ENCODE measurements at regions not wholly inside any gene's neighbourhood (a gene's known extent, or its start where the extent isn't known, plus 50 kb on each side); places are given as distances from the start of the nearest gene placed in this dataset.

- TF ChIP-seq POLR2A (IDR thresholded peaks at IDR 0.05) (no peak), CTCF (IDR thresholded peaks at IDR 0.05) (peak; percentile 68 to 87 (median 76))
Measured at GRCh38 chr10:9209105-9209798, 1154.8 kb downstream of the GATA3 start.
